Chondrocyte (in vitro differentiated cells): ENCODE measurements at regions not wholly inside any gene's neighbourhood (a gene's known extent, or its start where the extent isn't known, plus 50 kb on each side); places are given as distances from the start of the nearest gene placed in this dataset.
A peak's percentile ranks its signal among the peaks of the same experiment; 100 is the strongest.

Source experiments
- DNase-seq: peaks from one replicate; pipeline ENCODE4 v3.0.0; 2021; ENCODE audit warnings: mixed read lengths, low spot score
- H3K27ac Mint-ChIP-seq: one replicate; pipeline ENCODE4 v1.8.0; 2021; ENCODE audit warnings: mild to moderate bottlenecking, moderate library complexity, mixed read lengths; ENCODE audit not compliant: unreplicated experiment
- H3K27me3 Mint-ChIP-seq: 2 replicates; pipeline ENCODE4 v1.8.0; 2021; ENCODE audit warnings: low read depth, mixed read lengths
- H3K36me3 Mint-ChIP-seq: 2 replicates; pipeline ENCODE4 v1.8.0; 2021; ENCODE audit warnings: low read depth, mixed read lengths
- H3K4me1 Mint-ChIP-seq: 2 replicates; pipeline ENCODE4 v1.8.0; 2021; ENCODE audit warnings: low read depth, mild to moderate bottlenecking, mixed read lengths
- H3K4me3 Mint-ChIP-seq: one replicate; pipeline ENCODE4 v1.8.0; 2021; ENCODE audit warnings: mild to moderate bottlenecking, moderate library complexity, mixed read lengths; ENCODE audit not compliant: unreplicated experiment
- H3K9me3 Mint-ChIP-seq: 2 replicates; pipeline ENCODE4 v1.8.0; 2021; ENCODE audit warnings: low read depth, mixed read lengths
- TF ChIP-seq, protein P1 (sequence below): fragments of 200-600 bp; sonication (generic); IDR thresholded peaks from 2 replicates; pipeline ENCODE4 v1.5.0; 2021; ENCODE audit warnings: antibody characterized with exemption, mild to moderate bottlenecking, moderate library complexity

DNA sequence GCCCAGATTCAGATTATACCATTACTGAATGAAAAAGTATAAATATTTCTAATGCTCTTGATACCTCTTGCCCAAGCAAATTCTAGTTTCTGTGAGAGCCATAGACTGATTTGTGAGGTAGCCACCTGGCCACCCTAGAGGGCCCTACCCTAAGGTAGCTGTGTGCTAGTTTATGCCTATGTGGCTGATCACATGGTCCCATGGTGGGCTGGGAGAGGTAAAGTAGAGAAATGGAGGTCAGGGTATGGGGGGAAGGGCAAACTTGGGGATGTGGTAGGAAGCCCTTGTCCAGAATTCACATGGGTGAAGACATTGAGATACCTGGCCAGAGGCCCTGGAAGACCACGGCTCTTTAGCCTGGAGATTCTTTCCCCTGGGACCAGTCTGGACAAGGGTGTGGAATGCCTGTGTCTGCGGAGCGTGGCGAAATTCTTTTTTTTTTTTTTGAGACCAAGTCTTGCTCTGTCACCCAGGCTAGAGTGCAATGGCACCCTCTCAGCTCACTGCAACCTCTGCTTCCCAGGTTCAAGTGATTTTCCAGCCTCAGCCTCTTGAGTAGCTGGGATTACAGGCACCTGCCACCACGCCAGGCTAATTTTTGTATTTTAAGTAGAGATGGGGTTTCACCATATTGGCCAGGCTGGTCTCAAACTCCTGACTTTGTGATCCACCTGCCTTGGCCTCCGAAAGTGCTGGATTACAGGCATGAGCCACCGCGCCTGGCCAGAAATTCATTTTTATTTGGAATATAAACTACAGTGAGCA lies 639.4 kb downstream of the ACTR3B start:
- Mint-ChIP-seq H3K27ac (no peak overlapping the region), H3K27me3 (no peaks in the 10 kb centered on the region), H3K36me3 (no peaks in the 10 kb centered on the region), H3K4me1 (no peaks in the 10 kb centered on the region), H3K9me3 (peaks cover 68% of the 10 kb centered on the region), H3K4me3 (no peak overlapping the region)
- TF ChIP-seq, protein P1, sequence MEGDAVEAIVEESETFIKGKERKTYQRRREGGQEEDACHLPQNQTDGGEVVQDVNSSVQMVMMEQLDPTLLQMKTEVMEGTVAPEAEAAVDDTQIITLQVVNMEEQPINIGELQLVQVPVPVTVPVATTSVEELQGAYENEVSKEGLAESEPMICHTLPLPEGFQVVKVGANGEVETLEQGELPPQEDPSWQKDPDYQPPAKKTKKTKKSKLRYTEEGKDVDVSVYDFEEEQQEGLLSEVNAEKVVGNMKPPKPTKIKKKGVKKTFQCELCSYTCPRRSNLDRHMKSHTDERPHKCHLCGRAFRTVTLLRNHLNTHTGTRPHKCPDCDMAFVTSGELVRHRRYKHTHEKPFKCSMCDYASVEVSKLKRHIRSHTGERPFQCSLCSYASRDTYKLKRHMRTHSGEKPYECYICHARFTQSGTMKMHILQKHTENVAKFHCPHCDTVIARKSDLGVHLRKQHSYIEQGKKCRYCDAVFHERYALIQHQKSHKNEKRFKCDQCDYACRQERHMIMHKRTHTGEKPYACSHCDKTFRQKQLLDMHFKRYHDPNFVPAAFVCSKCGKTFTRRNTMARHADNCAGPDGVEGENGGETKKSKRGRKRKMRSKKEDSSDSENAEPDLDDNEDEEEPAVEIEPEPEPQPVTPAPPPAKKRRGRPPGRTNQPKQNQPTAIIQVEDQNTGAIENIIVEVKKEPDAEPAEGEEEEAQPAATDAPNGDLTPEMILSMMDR = no peak
- no peak for DNase-seq

DNA sequence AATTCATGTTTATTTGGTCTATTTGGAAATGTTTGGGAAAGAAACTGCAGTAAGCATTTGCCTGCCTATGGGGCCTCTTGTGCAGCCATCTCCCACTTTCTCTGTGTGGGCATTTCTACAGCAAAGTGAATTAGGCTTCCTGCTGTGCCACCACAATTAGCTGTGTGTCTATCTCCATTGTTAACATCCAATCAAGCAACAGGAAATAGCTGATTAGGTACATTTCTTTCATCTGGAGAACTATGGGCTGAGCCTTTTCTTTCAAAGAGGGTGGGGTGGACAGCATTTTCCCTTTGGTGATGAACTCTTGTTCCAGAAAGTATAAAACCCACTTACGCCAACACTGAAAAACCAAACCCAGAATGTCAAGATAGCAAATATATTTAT lies 640.0 kb downstream of the ACTR3B start:
- Mint-ChIP-seq H3K9me3 (peaks cover 72% of the 10 kb centered on the region), H3K27me3 (no peaks in the 10 kb centered on the region), H3K4me1 (no peaks in the 10 kb centered on the region), H3K4me3 (no peak overlapping the region), H3K36me3 (no peaks in the 10 kb centered on the region), H3K27ac (no peak overlapping the region)
- no peak for DNase-seq
- TF ChIP-seq, protein P1 = no peak

DNA sequence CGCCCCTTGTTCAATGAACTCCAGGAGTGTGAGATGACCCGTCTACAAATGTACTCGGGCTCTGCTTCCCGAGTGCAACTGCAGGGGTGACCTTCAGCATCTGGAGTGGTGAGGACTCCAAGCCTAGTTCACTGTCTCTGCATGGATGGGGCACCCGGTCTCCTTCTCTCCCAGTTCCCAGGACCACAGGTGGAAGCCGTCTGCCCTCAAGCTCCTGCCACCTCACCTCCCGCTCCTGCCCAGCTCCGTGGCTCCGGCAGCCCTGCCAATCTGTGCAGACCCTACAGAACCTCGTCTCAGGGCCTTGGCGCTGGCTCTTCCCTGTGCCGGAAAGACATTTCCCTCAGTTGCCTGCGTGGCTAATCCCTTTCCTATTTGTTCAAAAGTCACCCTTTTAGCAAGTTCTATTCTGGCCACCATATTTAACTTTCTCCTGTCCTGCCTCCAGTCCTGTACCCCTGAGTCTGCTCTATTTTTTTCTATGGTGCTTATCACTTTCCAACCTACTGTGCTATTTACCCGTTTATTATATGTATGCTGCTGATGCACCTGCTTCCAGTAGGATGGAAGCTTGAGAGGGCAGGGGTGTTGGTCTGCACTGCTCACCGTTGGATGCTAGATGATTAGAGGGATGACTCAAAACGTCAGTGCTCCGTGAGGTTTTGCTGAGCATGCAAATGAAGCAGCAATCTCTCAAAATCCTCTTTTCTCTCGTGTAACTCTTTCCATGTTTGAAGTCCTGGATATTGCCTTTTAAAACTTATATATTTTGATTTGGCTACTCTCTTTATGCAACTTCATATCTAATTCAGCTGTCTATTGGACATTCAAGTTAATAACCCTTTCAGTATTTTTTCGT lies 641.4 kb downstream of the ACTR3B start:
- H3K27ac Mint-ChIP-seq = peak overlapping the region; percentile 36
- TF ChIP-seq, protein P1 = no peak
- no peak for DNase-seq
- H3K4me3 Mint-ChIP-seq = no peak overlapping the region
- H3K9me3 Mint-ChIP-seq = peaks cover 77% of the 10 kb centered on the region
- no peaks in the 10 kb centered on the region for H3K27me3 Mint-ChIP-seq
- no peaks in the 10 kb centered on the region for H3K36me3 Mint-ChIP-seq
- no peaks in the 10 kb centered on the region for H3K4me1 Mint-ChIP-seq

DNA sequence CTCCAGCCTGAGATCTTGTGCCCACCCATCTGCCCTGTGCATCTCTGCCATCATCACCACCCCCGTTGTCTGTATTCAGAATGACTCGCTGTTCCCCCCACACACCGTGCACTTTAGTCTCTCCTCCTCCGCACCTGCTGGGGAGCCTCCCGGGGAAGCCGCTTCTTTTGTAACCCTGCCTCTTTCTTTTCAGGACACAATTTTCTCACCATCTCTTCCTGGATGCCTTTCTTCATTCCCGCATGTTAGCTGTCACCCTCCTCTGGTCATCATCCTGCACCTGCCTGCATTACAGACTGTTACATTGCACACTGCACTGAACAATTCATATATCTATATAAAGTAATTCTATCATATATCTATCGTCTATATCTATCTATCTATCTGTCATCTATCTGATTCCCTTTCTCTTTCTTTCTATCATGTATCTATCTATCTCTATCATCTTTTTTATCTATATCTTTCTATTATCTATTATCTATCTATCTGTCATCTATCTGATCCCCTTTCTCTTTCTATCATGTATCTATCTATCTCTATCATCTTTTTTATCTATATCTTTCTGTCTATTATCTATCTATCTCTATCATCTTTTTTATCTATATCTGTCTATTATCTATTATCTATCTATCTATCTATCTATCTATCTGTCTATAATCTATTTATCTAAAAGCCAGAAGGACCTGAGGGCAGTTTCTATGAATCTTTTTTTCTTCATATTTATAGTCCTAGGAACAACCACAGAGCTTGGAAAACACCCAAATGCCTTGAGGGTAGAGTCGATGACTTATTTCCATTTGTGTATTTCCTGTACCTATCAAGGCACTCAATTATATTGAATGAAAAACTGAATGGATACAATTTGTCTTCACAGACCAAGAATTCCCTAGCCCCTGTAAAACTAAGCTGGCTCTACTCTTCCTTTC lies 642.5 kb downstream of the ACTR3B start:
- Mint-ChIP-seq H3K27me3 (no peaks in the 10 kb centered on the region), H3K4me3 (no peak overlapping the region), H3K9me3 (peaks cover 76% of the 10 kb centered on the region), H3K4me1 (no peaks in the 10 kb centered on the region), H3K36me3 (no peaks in the 10 kb centered on the region), H3K27ac (no peak overlapping the region)
- TF ChIP-seq, protein P1 = no peak
- DNase-seq = no peak
